ENCODE measurements at regions not wholly inside any gene's neighbourhood (a gene's known extent, or its start where the extent isn't known, plus 50 kb on each side); places are given as distances from the start of the nearest gene placed in this dataset.

GRCh38 chr16:55171241-55171640 lies 152.8 kb upstream of the IRX6 start:
- no peaks in the 10 kb centered on the region for H3K79me2 ChIP-seq (ENCODE audit: insufficient read depth, low read length)
- no peaks in the 10 kb centered on the region for H4K20me1 ChIP-seq (ENCODE audit: insufficient read depth, low read length)
- no peak for TF ChIP-seq CTCF (IDR thresholded peaks at IDR 0.05; ENCODE audit: extremely low read depth, low read depth, low read length)
- DNase-seq (ENCODE audit: insufficient read length, low spot score, missing footprints): no peak
- H3K36me3 ChIP-seq (ENCODE audit: insufficient read depth, low read length): no peaks in the 10 kb centered on the region
- H3K27ac ChIP-seq (ENCODE audit: low read depth, low read length): no peak overlapping the region
- no peak overlapping the region for H2AFZ ChIP-seq (ENCODE audit: low read length)
- H3K4me3 ChIP-seq (ENCODE audit: insufficient read depth, low read length): no peak overlapping the region
- no peaks in the 10 kb centered on the region for H3K9me3 ChIP-seq (ENCODE audit: low read depth, low read length)
- no peak overlapping the region for H3K4me2 ChIP-seq (ENCODE audit: insufficient read depth, low read length)
- no peaks in the 10 kb centered on the region for H3K27me3 ChIP-seq (ENCODE audit: insufficient read depth, low read length)
- no peaks in the 10 kb centered on the region for H3K4me1 ChIP-seq (ENCODE audit: insufficient read depth, low read length)

DNA sequence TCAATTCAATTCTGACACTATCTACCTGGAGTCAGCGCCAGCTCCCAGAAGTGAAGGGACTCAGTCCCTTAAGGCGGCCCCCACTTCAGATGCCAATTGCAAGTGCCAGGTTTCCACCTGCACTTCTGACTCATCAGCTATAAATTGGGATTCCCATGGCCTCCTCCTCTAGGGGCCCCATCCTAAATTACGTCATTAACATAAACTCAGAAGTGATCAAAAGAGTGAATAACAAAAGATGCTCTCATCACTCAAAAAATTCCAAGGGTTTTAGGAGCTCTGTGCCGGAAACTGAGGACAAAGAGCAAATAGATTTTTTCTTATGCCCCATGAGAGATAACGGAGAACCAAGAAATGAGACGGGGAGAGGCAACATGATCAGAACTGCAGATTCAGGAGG lies 148.6 kb upstream of the IRX6 start:
- Histone ChIP-seq H2AFZ (ENCODE audit: low read length) (no peak overlapping the region), H3K36me3 (ENCODE audit: insufficient read depth, low read length) (no peaks in the 10 kb centered on the region), H3K27me3 (ENCODE audit: insufficient read depth, low read length) (no peaks in the 10 kb centered on the region), H4K20me1 (ENCODE audit: insufficient read depth, low read length) (no peaks in the 10 kb centered on the region), H3K4me1 (ENCODE audit: insufficient read depth, low read length) (no peaks in the 10 kb centered on the region), H3K9me3 (ENCODE audit: low read depth, low read length) (no peaks in the 10 kb centered on the region), H3K4me2 (ENCODE audit: insufficient read depth, low read length) (no peak overlapping the region), H3K27ac (ENCODE audit: low read depth, low read length) (no peak overlapping the region), H3K79me2 (ENCODE audit: insufficient read depth, low read length) (no peaks in the 10 kb centered on the region), H3K4me3 (ENCODE audit: insufficient read depth, low read length) (no peak overlapping the region)
- TF ChIP-seq CTCF (IDR thresholded peaks at IDR 0.05; ENCODE audit: extremely low read depth, low read depth, low read length): no peak
- no peak for DNase-seq (ENCODE audit: insufficient read length, low spot score, missing footprints)

GRCh38 chr16:55176901-55177300 lies 147.1 kb upstream of the IRX6 start:
- no peaks in the 10 kb centered on the region for H4K20me1 ChIP-seq (ENCODE audit: insufficient read depth, low read length)
- H3K27me3 ChIP-seq (ENCODE audit: insufficient read depth, low read length): no peaks in the 10 kb centered on the region
- H3K4me3 ChIP-seq (ENCODE audit: insufficient read depth, low read length): no peak overlapping the region
- H3K4me2 ChIP-seq (ENCODE audit: insufficient read depth, low read length): no peak overlapping the region
- no peaks in the 10 kb centered on the region for H3K79me2 ChIP-seq (ENCODE audit: insufficient read depth, low read length)
- TF ChIP-seq CTCF (IDR thresholded peaks at IDR 0.05; ENCODE audit: extremely low read depth, low read depth, low read length): no peak
- no peaks in the 10 kb centered on the region for H3K4me1 ChIP-seq (ENCODE audit: insufficient read depth, low read length)
- H3K9me3 ChIP-seq (ENCODE audit: low read depth, low read length): no peaks in the 10 kb centered on the region
- H2AFZ ChIP-seq (ENCODE audit: low read length): no peak overlapping the region
- no peak overlapping the region for H3K27ac ChIP-seq (ENCODE audit: low read depth, low read length)
- no peaks in the 10 kb centered on the region for H3K36me3 ChIP-seq (ENCODE audit: insufficient read depth, low read length)
- DNase-seq (ENCODE audit: insufficient read length, low spot score, missing footprints): no peak

DNA sequence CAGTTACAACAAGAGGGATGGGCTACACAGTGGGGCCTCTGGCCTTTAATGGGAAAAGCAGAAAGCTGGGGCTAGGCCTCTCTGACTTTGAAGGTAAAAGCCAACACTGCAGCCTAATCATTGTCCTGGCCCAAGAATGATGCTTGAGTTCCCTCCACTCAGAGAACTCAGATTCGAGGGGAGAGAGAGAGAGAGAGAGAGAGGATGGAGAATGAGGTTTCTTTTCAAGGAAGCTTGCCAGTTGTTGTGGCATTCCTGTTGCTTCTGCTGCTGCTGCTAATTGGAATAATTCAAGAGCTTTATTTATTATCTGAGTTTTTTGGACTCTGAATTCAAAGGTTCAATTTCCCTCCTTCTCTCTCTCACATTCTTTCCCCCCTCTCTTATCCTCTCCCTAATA lies 144.6 kb upstream of the IRX6 start:
- no peaks in the 10 kb centered on the region for H3K9me3 ChIP-seq (ENCODE audit: low read depth, low read length)

More for the DNA sequence above, 144.6 kb upstream of the IRX6 start:
- Histone ChIP-seq H3K36me3 (ENCODE audit: insufficient read depth, low read length) (no peaks in the 10 kb centered on the region), H3K4me2 (ENCODE audit: insufficient read depth, low read length) (no peak overlapping the region), H3K79me2 (ENCODE audit: insufficient read depth, low read length) (no peaks in the 10 kb centered on the region), H3K27ac (ENCODE audit: low read depth, low read length) (no peak overlapping the region), H3K27me3 (ENCODE audit: insufficient read depth, low read length) (no peaks in the 10 kb centered on the region), H3K4me3 (ENCODE audit: insufficient read depth, low read length) (no peak overlapping the region), H4K20me1 (ENCODE audit: insufficient read depth, low read length) (no peaks in the 10 kb centered on the region), H2AFZ (ENCODE audit: low read length) (no peak overlapping the region), H3K4me1 (ENCODE audit: insufficient read depth, low read length) (no peaks in the 10 kb centered on the region)
- no peak for TF ChIP-seq CTCF (IDR thresholded peaks at IDR 0.05; ENCODE audit: extremely low read depth, low read depth, low read length)
- no peak for DNase-seq (ENCODE audit: insufficient read length, low spot score, missing footprints)
